ENCODE measurements at regions not wholly inside any gene's neighbourhood (a gene's known extent, or its start where the extent isn't known, plus 50 kb on each side); places are given as distances from the start of the nearest gene placed in this dataset.

DNA sequence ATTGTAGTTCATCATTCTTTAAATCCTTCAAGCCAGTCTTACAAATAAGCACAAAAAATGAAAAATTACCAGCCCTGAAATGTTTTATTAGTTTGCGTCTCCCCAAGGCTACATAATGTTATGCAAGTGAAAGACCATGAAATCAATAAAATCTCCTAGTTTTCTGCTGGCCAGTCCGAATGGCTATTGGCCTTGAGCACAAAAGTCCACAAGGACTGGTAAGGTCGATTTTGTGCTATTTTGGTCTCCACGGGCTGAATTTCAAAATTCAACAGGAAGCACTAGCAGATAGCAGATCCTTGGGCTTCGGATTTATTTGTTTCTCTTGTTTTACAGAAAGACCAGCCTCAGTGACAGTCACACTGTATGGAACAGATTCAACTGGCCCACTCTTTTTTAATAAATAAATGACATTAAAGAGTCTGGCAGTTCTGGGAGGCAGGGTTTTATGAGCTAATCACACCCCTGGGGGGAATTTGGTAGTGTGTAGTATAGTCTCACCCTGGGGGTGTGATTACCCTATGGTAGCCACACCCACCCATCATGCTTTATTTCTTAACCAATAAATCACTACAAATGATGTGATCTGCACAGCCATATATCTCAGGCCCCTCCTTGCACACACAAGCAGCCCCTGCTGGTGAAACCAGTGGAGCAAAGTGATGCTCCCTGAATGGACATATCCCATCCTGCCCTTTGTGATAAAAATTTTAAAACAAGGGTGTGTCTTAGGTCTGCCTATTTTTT is 51.1 kb upstream of the TMEM33 start:
- H3K4me1 ChIP-seq (ENCODE audit: control insufficient read depth, insufficient read depth, low read depth, low read length), result peaks cover 20% of the 10 kb centered on the region
- peaks cover 74 to 79% of the 10 kb centered on the region in 2 experiments for H3K27me3 ChIP-seq (ENCODE audit: control insufficient read depth in 1 of 2, insufficient read depth in 1 of 2, low read length in 2 of 2)
- H3K4ac ChIP-seq (ENCODE audit: low read depth in 1 of 2, low read length in 2 of 2), result no peak overlapping the region
- no peaks in the 10 kb centered on the region for H3K79me1 ChIP-seq (replicated peaks; ENCODE audit: low read length, poor library complexity, severe bottlenecking)
- H2BK120ac ChIP-seq (ENCODE audit: low read depth, low read length), result no peak overlapping the region
- H3K4me2 ChIP-seq (ENCODE audit: low read length, poor library complexity, severe bottlenecking), result no peak overlapping the region
- no peak overlapping the region for H3K9ac ChIP-seq (ENCODE audit: low read length)
- no peak overlapping the region for H3K4me3 ChIP-seq (ENCODE audit: insufficient read depth in 1 of 2, low read depth in 1 of 2, low read length in 2 of 2)
- 70% methylated on average over 5 of the region's 5 CpGs for WGBS
- no peak overlapping the region for H3K14ac ChIP-seq (ENCODE audit: low read length in 2 of 2)
- no peak overlapping the region for H3K18ac ChIP-seq (ENCODE audit: low read depth in 1 of 2, low read length in 2 of 2)
- H3K9me3 ChIP-seq (ENCODE audit: control insufficient read depth, low read length), result no peaks in the 10 kb centered on the region
- H2BK12ac ChIP-seq (ENCODE audit: low read length in 2 of 2), result no peak overlapping the region
- no peak for DNase-seq
- no peak overlapping the region for H2BK15ac ChIP-seq (ENCODE audit: low read depth, poor library complexity, severe bottlenecking)
- H2AFZ ChIP-seq (ENCODE audit: low read depth, low read length), result no peak overlapping the region
- H3K23ac ChIP-seq (ENCODE audit: low read length in 2 of 2), result no peak overlapping the region
- H4K8ac ChIP-seq (ENCODE audit: low read length), result no peak overlapping the region
- H2AK5ac ChIP-seq (ENCODE audit: low read length, severe bottlenecking), result no peak overlapping the region
- no peak overlapping the region for H2BK5ac ChIP-seq (ENCODE audit: low read depth, low read length, poor library complexity, severe bottlenecking)
- H3K27ac ChIP-seq (ENCODE audit: low read length, poor library complexity, severe bottlenecking), result no peak overlapping the region
- no peaks in the 10 kb centered on the region for H3K36me3 ChIP-seq (ENCODE audit: control insufficient read depth in 1 of 2, insufficient read depth in 2 of 2, low read depth in 1 of 2, low read length in 2 of 2)
- no peak overlapping the region for H4K91ac ChIP-seq (ENCODE audit: low read length)

- peak; percentile 33 for DNase-seq
- Histone ChIP-seq H3K4me1 (ENCODE audit: control insufficient read depth, insufficient read depth, low read depth, low read length) (peaks cover 28% of the 10 kb centered on the region), H3K4me2 (ENCODE audit: low read length, poor library complexity, severe bottlenecking) (no peak overlapping the region), H2BK120ac (ENCODE audit: low read depth, low read length) (no peak overlapping the region), H3K27me3 (ENCODE audit: control insufficient read depth in 1 of 2, insufficient read depth in 1 of 2, low read length in 2 of 2) (peaks cover 88 to 93% of the 10 kb centered on the region in 2 experiments), H3K18ac (ENCODE audit: low read depth in 1 of 2, low read length in 2 of 2) (no peak overlapping the region), H3K4ac (ENCODE audit: low read depth in 1 of 2, low read length in 2 of 2) (no peak overlapping the region), H4K91ac (ENCODE audit: low read length) (no peak overlapping the region), H2AK5ac (ENCODE audit: low read length, severe bottlenecking) (no peak overlapping the region), H2AFZ (ENCODE audit: low read depth, low read length) (no peak overlapping the region), H3K23ac (ENCODE audit: low read length in 2 of 2) (no peak overlapping the region), H2BK5ac (ENCODE audit: low read depth, low read length, poor library complexity, severe bottlenecking) (no peak overlapping the region), H2BK15ac (ENCODE audit: low read depth, poor library complexity, severe bottlenecking) (no peak overlapping the region), H3K14ac (ENCODE audit: low read length in 2 of 2) (no peak overlapping the region), H3K36me3 (ENCODE audit: control insufficient read depth in 1 of 2, insufficient read depth in 2 of 2, low read depth in 1 of 2, low read length in 2 of 2) (no peaks in the 10 kb centered on the region), H3K79me1 (replicated peaks; ENCODE audit: low read length, poor library complexity, severe bottlenecking) (no peaks in the 10 kb centered on the region), H3K9ac (ENCODE audit: low read length) (no peak overlapping the region), H3K27ac (ENCODE audit: low read length, poor library complexity, severe bottlenecking) (no peak overlapping the region), H4K8ac (ENCODE audit: low read length) (no peak overlapping the region), H3K9me3 (ENCODE audit: control insufficient read depth, low read length) (no peaks in the 10 kb centered on the region), H2BK12ac (ENCODE audit: low read length in 2 of 2) (no peak overlapping the region), H3K4me3 (ENCODE audit: insufficient read depth in 1 of 2, low read depth in 1 of 2, low read length in 2 of 2) (peak overlapping the region in 1 of 2 experiments; percentile 70)
- WGBS, result 19% methylated on average over 26 of the region's 34 CpGs
Measured at GRCh38 chr4:41882625-41883347, 52.4 kb upstream of the TMEM33 start.

- Histone ChIP-seq H3K14ac (ENCODE audit: low read length in 2 of 2) (no peak overlapping the region), H3K9me3 (ENCODE audit: control insufficient read depth, low read length) (no peaks in the 10 kb centered on the region), H2BK120ac (ENCODE audit: low read depth, low read length) (no peak overlapping the region), H3K79me1 (replicated peaks; ENCODE audit: low read length, poor library complexity, severe bottlenecking) (no peaks in the 10 kb centered on the region), H3K18ac (ENCODE audit: low read depth in 1 of 2, low read length in 2 of 2) (no peak overlapping the region), H3K4me3 (ENCODE audit: insufficient read depth in 1 of 2, low read depth in 1 of 2, low read length in 2 of 2) (peak overlapping the region in 1 of 2 experiments; percentile 70), H2AK5ac (ENCODE audit: low read length, severe bottlenecking) (no peak overlapping the region), H3K27ac (ENCODE audit: low read length, poor library complexity, severe bottlenecking) (no peak overlapping the region), H3K27me3 (ENCODE audit: control insufficient read depth in 1 of 2, insufficient read depth in 1 of 2, low read length in 2 of 2) (peaks cover 92 to 99% of the 10 kb centered on the region in 2 experiments), H2BK12ac (ENCODE audit: low read length in 2 of 2) (no peak overlapping the region), H4K91ac (ENCODE audit: low read length) (no peak overlapping the region), H4K8ac (ENCODE audit: low read length) (peak overlapping the region; percentile 23), H2BK5ac (ENCODE audit: low read depth, low read length, poor library complexity, severe bottlenecking) (no peak overlapping the region), H3K4me2 (ENCODE audit: low read length, poor library complexity, severe bottlenecking) (peak overlapping the region; percentile 92), H3K4ac (ENCODE audit: low read depth in 1 of 2, low read length in 2 of 2) (no peak overlapping the region), H3K36me3 (ENCODE audit: control insufficient read depth in 1 of 2, insufficient read depth in 2 of 2, low read depth in 1 of 2, low read length in 2 of 2) (no peaks in the 10 kb centered on the region), H3K23ac (ENCODE audit: low read length in 2 of 2) (peak overlapping the region in 1 of 2 experiments; percentile 31), H2AFZ (ENCODE audit: low read depth, low read length) (no peak overlapping the region), H3K4me1 (ENCODE audit: control insufficient read depth, insufficient read depth, low read depth, low read length) (peaks cover 28% of the 10 kb centered on the region), H2BK15ac (ENCODE audit: low read depth, poor library complexity, severe bottlenecking) (no peak overlapping the region), H3K9ac (ENCODE audit: low read length) (no peak overlapping the region)
- no peak for DNase-seq
- WGBS, result 4% methylated on average over 53 of the region's 53 CpGs
Measured at GRCh38 chr4:41881981-41882624, 53.1 kb upstream of the TMEM33 start.

Measured in mesenchymal stem cell (in vitro differentiated cells and primary cell).